HG02981 (cell line): ENCODE measurements at regions not wholly inside any gene's neighbourhood (a gene's known extent, or its start where the extent isn't known, plus 50 kb on each side); places are given as distances from the start of the nearest gene placed in this dataset.

Experiments used
- ATAC-seq: cut with Tn5 transposase; IDR thresholded peaks from one replicate; pipeline ENCODE4 v1.9.1; 2021; ENCODE audit warnings: mild to moderate bottlenecking, moderate library complexity; ENCODE audit not compliant: unreplicated experiment

DNA sequence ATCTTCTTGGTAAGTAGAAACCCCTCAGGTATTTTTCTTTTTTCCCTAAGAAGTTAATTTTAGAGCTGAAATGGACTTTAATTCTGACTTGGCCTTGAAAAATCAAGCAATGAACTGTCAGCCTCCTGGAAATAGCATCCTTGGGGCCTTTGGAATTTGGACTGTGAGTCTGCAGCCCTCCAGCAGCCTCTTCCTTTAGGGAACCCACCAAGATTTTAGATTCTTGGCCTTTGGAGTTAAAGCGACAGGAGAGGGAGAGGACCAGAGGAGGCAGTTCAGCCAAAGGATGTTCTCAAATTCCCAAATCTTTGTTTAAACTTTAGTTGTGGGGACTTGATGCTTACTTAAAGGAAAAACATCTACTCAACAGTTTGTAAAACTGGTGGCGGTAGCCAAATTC lies 288.6 kb downstream of the AACS start:
- ATAC-seq = no peak

DNA sequence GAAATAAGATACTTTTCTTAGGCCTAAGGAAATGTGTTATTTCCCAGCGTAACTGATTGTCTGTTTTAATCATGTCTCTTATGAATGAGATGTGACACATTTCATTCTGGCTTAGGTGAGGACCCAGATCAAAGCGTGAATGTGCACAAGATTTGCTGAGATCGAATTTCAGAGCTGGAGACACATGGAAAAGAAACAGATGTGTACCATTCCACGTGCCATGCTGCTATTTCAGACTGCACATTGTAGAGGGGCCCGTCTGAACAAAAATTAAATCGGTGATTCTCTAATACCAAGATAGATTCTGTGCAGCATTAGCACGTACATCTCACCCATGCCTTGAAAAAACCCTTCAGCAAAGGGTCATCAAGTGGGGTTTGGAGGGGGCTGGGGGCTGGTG lies 290.4 kb downstream of the AACS start:
- ATAC-seq = no peak

DNA sequence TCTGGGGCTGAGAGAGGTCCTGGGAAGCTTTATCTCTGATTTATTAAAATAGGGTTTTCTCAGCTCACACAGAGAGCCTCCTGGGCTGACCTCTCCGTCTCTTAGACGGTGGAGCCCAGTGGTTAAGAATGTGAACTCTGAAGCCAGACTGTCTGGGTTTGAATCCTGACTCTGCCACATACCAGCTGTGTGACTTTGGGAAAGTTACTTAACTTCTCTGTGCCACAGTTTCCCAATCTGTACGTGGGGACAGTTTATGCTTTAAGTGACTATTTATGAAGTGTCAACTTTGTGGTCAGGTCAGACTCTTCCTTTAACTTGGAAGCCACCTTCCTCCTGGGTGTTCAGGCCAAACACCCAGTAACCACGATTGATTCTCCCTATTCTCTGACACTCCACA lies 290.9 kb downstream of the AACS start:
- ATAC-seq = no peak

DNA sequence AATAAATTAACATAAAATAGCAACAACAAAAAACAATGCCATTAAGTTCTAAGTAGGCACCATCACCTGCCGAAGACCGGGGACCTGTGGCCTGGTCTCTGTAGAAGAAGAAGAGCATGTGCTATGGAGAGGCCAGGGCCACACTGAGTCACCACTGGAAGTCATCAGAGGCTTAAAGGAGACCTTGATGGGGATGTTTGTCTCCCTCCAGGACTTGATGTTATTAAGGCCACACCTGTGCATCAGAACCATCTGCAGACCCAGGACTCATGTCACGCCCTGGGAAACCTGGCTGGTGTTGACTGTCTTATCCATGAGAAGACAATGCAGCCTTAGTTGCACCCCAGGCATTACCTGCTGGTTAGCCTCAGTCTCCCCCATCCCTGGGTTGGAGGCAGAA lies 292.3 kb downstream of the AACS start:
- no peak for ATAC-seq

DNA sequence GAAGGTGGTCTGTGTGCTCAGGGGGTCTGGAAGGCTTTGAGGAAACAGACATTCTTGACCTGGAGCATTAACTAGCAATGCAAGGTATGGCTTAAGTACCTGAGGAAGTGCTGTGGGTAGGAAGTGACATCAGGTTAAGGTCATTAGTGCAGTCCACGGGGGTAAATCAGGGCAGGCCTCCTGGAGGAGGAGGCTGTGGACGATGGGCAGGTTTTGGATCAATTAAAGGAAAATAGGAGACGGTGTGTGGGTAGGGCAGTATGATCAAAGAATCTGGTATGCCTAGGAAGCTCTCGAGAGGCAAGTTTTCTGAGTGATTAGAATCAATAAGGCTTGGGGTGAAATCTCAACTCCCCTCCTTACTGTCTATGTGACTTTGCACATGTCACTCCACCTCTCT lies 295.3 kb downstream of the AACS start:
- no peak for ATAC-seq

DNA sequence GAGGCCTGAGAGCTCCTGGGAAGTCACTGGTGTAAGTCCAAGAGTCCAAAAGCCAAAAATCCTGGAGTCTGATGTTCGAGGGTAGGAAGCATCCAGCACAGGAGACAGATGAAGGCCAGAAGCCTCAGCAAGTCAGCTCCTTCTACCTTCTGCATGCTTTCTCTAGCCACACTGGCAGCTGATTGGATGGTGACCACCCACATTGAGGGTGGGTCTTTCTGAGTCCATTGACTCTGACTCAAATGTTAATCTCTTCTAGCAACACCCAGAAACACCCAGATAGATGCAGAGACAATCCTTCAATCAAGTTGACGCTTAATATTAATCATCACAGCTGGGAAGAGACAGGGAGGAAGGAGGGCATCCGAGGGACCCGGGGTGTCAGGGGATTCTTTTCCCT lies 305.8 kb downstream of the AACS start:
- no peak for ATAC-seq

DNA sequence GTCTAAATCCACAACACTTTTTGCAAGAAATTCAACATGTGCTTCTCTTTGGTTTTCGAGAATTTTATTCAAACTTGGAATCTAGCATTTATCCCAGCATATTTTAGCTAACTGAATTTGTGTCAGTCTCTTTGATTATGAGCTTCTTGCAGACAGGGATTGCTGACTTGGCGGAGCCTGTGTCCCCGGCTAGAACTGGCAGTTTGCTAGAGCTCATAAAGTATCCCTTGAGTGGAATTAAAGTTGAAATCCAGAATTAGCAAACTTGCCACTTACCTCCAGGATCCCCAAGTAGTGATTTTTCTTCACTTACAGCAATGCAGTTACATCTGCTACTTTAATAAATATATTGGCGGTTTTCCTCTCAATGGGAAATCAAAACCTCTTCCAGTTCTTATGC lies 306.9 kb downstream of the AACS start:
- no peak for ATAC-seq

DNA sequence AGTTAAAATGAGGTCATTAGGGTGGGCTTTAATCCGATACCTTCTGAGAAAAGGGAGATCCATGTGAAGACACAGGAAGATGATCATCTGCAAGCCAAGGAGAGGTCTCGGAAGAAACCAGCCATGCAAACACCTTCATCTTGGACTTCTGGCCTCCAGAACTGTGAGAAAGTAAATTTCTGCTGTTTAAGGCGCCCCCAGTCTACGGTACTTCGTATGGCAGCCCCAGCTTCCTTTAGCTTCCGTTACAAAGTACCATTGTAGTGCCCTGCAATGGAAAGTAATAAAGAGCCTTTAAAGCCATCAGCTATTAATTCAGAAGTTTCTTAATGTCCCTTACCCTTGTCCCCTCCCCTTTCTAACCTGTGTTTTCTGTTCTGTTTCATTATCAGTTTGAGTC lies 308.1 kb downstream of the AACS start:
- ATAC-seq = no peak

DNA sequence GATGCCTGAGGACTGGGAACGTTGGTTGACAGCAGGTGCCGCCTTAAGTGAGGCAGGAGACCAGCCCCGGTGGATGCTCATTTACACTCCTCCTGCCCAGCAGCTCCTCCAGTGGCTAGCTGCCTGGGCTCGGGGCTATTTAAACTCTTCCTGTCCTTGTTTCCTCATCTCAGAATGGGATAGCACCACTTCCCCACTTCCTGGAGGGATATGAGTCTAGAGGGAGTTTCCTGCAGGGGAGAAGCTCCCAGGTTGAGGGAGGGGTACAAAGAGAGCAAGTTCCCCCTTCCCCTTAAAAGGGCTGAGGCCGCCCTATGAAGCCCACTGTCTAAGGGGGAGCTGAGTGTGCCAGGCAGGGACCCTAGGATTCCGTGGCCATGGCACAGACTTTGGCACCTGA lies 311.2 kb downstream of the AACS start:
- no peak for ATAC-seq

DNA sequence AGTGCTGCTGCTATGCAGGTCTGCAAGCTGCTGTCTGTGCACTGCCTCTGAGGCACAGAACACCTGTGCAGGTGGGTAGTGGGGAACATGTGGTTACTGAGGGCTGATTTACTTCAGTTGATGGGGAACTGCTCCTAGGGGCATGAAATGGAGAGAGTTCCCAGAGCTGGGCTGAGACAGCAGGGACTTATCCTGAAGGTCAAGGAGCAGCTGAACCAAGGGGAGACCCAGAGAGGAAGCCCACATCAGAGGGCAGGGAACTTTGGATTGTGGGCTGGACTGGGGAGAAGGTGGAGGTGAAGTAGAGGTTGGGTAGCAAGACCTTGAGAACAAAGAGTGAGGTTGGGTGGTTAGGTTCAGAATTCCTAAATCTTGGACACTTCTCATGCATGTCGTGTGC lies 311.9 kb downstream of the AACS start:
- ATAC-seq = no peak

DNA sequence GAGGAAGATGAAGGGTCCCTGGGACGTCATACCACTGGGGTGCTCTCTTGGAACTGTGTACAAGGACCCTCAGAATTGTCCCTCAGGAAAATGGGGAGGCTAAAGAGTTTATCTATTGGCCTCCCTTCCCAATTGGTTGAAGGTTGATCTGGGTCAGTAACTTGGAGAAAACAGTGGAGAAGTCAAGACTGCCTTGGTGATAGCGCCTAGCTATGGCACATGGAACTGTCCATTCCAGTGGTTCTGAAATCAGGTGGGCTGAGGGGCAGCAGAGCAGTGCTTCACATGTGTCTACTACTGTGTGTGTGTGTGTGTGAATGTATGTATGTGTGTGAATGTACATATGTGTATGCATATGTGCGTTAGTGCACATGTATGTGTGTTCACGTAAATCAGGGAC lies 316.1 kb downstream of the AACS start:
- no peak for ATAC-seq

DNA sequence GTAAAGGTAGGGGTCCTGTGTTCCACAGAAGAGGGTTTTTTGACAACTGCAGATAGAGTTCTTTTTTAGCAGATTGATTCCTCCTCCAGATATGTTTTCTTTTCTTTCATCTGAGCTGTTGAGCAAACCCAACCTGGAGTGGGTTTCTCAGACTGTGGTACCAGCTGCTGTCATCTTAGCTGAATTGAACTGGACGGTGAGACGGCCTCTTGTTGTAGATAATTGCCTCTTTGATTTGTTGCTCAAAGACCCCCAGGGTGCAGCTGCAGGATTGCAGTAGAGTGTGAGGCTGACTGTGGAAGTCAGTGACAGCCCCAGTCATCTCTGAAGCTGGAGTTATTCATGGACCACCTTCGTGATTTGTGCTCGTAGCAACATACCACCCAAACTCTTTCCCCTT lies 317.7 kb downstream of the AACS start:
- ATAC-seq = no peak

DNA sequence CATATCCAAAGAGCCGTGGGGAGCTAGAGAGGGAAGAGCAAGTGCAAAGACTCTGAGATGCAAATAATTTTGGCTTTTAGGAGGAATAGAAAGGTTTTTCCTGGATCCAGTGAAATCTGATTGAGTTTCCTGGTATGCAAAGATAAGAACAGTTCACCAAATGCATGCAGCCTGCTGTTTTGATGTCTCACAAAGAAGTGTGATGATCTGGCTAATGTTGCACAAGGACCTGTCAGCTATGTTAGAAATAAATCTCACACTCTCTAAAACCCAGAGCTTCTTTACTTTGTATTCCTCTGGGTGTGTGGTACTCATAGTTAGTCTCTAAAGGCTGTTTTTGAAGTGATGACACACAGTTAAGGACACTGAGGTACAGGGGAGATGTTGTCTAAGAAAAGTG lies 321.4 kb downstream of the AACS start:
- no peak for ATAC-seq

DNA sequence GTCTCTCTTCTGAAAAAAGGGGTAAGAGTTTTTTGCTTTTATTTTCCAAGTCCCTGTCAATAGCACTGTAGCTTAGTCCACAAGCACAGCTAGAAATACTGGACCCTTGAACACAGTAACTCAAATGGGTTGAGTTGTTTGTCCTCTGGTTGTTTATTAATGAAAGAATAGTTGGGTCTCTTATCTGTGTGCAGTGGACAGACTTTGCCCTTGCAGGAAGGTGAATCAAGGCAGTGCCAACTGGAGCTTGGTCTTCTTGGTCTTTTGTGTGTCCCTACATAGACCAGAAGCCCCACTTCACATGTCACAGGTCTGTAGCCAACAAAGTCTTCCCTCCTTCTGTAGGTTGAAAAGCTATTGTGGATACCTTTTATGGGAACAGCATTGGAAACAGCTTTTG lies 322.0 kb downstream of the AACS start:
- ATAC-seq = no peak

DNA sequence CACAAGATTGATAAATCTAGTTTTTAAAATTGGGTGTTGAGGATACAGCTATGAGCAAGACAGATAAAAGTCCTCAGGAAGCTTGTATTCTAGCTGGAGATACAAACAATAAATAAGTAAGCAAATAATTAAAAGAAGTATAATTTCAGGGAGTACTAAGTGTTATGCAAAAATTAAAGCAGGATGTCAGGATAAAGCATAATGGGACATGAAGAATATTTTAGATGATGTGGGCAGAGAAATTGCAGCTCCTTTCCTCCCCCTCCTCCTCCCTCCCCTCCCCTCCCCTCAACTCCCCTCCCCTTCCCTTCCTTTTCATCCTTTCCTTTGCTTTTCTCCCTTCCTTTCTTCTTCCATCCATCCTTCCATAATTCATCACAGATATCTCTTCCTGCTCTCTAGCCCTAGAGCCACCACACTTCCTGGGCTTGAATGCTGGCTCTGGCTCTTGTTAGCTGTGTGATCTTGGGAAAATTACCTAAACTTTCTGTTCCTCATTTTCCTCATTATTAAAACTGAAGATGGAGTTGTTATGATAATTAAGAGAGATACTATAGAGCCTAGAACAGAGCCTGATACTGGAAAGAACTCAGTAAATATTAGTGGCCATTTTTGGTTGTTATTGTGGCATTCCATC lies 323.9 kb downstream of the AACS start:
- ATAC-seq = no peak

DNA sequence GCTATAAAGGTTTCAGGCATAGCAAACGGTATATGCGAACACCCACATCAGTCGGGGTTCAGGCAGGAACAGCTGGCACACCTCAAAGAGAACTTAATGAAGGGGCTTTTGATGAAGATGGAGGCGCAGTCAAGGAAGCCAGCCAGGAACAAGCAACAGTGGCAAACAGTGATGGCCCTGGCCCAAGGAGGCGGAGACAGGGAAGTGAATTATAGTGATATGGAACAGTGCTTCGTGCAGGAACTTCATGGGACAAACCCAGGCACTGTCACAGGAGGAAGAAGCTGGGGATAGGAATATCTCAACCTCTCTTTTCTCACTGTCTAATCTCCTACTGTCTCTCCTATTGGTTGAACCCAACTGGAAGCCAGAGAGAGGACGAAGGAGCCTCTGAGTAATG lies 328.3 kb downstream of the AACS start:
- no peak for ATAC-seq

DNA sequence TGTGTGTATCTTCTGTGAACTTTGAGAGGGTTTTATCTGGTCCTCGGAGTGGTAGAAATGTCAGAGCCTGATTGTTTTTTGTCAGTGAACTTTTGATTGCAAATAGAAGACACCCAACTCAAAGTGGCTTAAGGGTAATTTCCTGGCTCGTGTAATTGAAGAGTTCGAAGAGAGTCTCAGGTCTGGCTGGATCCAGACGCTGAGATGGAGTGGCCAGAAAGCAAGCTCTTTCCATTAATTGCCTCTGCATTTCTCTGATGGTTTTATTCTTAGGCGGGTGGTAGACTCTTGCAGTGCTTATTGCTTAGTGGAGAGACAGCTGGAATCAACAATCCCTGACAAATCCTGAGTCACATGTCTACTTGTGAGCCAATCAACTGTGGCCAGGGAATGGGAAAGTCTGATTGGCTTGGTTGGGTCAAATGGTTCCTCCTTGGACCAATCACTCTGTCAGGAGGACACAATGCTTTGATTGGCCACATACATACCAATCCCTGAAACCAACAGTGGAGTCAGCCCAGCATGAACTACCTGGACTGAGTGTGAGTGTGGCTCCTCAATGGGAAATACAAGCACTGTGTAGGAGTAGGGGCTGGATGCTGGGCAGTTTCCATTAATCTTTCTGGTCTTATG lies 330.5 kb downstream of the AACS start:
- ATAC-seq = no peak

DNA sequence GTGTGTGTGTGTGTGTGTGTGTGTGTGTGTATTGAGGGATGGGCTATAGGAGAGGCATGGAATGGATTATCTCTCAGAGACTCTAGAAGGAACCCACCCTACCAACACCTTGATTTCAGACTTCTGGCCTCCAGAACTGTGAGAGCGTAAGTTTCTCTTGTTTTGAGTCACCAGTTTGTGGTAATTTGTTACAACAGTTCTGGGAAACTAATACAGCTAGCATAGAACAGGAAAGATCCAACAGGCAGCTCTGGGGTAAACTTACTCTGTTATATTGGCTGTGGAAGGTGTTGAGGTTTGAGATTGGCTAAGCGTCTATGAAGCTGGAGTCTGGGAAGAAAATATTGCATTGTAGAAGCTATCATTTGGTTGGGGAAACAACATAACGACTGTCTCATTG lies 334.3 kb downstream of the AACS start:
- no peak for ATAC-seq

DNA sequence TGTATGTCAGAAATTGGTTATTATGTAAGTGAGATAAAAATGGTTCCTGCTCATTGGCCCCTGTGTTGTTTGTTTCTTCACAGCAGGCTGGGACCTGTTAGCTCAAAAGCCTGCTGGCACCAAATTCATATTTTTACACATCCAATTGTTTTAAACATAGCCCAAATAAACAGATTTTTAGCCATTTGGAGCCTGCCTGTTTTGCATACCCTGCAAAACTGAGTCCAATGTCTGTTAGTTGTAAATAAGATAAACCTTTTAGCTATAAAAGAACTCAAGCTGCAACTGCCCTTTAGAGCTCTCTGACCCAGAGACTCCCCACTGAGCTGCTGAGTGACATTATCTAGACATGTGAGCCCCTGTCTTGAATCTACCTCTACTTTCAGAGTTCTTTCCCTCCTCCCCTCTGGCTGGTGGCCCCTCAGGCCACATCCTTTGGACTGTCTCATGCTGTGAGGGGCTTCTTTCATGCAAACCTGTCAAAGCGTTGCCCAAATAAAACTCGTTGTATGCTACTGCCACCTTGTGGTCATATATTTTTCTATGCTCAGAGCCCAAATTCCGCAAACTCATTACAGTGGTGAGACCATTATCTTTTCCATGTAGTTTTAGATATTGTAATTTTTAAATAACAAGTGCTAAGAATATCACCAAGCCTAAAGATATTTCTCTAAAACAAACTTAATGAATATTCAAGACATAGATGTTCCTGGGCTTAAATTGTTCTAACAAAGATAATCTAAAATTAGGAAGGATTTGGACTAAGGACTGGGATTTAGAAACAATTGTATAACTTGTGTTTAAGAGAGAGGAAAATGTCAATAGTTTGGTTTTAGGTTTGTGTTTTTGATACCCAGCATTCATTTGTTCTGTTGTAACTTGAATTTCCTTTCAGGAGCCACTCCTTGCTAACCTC lies 337.9 kb downstream of the AACS start:
- ATAC-seq = no peak

DNA sequence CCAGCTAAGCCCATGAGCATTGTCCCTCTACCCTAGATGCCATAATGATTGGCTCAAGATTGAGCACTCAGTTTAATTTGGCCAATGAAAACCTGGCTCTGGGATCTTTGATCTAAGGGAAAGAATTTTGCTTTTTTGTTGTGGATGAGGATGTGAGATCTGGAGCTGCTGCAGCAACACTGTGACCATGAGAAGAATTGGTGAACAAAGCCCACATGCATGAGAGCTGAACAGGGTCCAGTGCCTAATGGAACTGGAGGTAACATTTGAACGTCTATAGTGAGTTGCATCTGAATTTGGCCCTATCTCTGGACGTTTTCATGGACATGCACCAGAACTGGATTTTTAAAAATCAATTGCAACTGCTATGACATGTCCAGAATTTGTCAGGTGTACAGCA lies 338.6 kb downstream of the AACS start:
- no peak for ATAC-seq

DNA sequence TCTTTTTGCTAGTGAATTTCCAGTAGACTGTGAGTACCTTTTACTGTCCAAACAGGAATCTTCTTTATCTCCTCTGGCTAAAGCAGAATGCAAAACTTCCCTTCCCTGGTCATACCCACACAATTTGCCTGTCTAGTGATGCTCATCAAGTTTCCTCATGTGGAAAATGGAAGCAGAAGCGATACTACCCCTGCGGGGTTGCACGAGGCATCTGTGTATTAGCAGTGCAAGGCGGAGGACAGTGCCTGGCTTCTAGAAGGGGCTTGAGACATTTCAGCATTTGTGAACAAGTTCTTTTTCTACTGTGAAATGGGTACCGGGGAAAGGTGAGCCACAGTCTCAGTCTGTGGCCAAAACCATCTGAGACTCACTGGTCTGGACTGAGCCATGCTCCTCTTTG lies 340.9 kb downstream of the AACS start:
- peak; percentile 81 for ATAC-seq

DNA sequence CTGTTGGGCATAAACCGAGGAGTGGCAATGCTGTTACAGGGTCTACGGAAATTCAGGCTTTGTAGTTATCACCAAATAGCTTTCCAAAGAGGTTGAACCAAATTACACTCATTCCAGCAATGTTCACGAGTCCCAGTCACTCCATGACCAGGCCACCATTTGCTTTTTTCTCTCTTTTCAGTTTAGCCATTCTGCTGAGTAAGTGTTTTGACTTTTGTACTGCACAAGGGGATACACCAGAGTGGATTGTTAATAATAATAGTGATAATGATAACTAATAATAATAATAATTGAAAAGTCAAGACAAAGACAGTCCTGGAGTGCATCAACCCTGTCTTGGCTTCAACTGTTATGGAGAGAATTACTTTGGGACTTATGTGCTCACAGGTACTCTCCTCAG lies 343.5 kb downstream of the AACS start:
- no peak for ATAC-seq
